Frontal cortex (tissue), 3 donors: ENCODE measurements at regions not wholly inside any gene's neighbourhood (a gene's known extent, or its start where the extent isn't known, plus 50 kb on each side); places are given as distances from the start of the nearest gene placed in this dataset.
"Not testable (repeated sequence)": the region's sequence is repeated elsewhere in the genome, so short reads cannot be mapped to it uniquely, and the experiment has no call there.

Experiments
- DNase-seq, 2 donors: peaks; one replicate each; pipeline ENCODE4 v3.0.0; 2012; ENCODE audit warnings: low spot score in 2 of 2
- FAIRE-seq: peaks from 2 replicates; lab custom pipeline; 2012; peaks lifted over from hg19 to GRCh38; lab: Jason Lieb, UNC
- donor health status: control.
- donor health status: control.
- donor health status: control.

DNA sequence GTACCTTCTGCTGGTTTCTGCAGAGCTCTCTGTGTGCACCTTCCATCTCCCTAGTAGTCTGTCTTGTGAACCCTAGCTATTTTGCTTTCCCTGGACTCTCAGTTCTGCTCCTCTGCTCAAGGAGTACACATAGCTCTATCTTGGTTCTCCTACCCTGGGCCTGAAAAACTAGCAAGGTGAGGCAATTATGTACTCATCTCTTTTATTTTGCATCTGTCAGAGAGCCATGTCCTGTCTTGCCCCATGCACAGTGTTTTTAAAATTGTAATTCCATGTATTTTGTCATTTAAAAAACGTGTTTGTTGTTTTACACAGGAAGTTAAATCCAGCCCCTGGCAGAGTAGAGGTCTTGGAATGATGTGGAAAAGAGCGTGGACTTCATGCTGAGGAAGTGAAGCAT, 684.9 kb upstream of the CPEB2 start:
- FAIRE-seq (no peak), DNase-seq (no peak)

DNA sequence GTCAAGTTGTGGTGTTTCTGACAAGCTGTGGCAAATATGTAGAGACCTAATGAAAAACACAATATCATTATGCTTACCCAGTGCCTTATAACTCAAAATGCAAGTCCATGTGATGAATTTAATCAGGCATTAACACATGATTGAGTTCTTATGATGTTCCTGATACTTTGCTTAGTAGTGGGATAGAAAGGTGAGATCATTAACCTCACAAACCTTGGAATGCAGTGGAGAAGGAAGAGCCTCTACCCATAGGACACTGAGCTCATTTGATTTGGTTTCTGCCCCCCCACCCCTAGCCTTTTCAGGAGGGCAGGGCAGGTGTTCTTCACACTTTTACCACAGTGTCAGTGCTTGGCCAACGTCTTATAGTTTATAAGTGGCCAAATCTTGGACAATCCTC, 683.6 kb upstream of the CPEB2 start:
- no peak for FAIRE-seq
- DNase-seq: no peak

DNA sequence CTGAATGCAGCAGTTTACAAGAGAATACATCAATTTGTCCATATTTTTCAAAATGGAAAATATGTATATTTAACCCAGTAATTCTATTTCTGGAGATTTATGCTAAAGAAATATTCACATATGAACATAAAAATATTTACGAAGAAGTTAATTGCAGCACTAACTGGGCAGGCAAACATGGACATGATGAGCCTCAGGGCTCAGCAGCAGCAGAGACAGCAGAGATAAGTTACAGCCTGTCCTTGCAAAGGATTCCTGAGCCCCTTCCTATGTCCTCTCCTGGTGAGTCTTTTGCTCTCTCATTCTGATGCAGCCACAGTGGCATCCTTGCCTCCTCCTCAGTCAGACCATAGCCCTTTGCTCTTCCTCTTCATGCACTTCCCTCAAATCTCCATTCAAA, 680.6 kb upstream of the CPEB2 start:
- DNase-seq (no peak), FAIRE-seq (no peak)

DNA sequence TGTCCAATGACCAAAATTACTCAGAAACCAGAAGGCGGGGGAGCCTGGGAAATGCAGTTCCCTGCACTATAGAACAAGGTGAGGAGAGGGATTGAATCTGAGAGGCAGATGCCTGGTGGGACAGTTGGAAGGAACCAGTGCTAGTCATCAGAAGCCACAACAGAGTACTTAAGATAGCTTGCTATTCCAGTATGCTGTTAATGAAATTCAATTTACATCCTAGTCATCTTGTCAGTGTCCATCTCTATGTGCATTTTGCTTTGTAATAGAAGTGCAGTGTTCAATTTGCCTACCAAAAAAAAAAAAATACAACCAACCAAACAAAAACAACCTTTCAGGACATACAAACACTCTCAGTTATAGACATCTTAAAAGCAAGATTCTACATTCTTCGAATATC, 679.1 kb upstream of the CPEB2 start:
- FAIRE-seq (no peak), DNase-seq (no peak)

- DNase-seq (no peak), FAIRE-seq (no peak)
These were observed 673.1 kb upstream of the CPEB2 start for GRCh38 chr4:14329228-14329627.

GRCh38 chr4:14333616-14334015, 668.7 kb upstream of the CPEB2 start:
- no peak for FAIRE-seq

GRCh38 chr4:14334166-14334565, 668.1 kb upstream of the CPEB2 start:
- no peak for FAIRE-seq
- DNase-seq: no peak

More at GRCh38 chr4:14333616-14334015, 668.7 kb upstream of the CPEB2 start:
- DNase-seq: no peak

- FAIRE-seq: no peak
- no peak for DNase-seq
These were observed 666.4 kb upstream of the CPEB2 start for GRCh38 chr4:14335872-14336271.

- FAIRE-seq (no peak), DNase-seq (no peak)
These were observed 665.6 kb upstream of the CPEB2 start for GRCh38 chr4:14336656-14337055.

GRCh38 chr4:14337892-14338584, 664.2 kb upstream of the CPEB2 start:
- FAIRE-seq (no peak), DNase-seq (no peak)

DNA sequence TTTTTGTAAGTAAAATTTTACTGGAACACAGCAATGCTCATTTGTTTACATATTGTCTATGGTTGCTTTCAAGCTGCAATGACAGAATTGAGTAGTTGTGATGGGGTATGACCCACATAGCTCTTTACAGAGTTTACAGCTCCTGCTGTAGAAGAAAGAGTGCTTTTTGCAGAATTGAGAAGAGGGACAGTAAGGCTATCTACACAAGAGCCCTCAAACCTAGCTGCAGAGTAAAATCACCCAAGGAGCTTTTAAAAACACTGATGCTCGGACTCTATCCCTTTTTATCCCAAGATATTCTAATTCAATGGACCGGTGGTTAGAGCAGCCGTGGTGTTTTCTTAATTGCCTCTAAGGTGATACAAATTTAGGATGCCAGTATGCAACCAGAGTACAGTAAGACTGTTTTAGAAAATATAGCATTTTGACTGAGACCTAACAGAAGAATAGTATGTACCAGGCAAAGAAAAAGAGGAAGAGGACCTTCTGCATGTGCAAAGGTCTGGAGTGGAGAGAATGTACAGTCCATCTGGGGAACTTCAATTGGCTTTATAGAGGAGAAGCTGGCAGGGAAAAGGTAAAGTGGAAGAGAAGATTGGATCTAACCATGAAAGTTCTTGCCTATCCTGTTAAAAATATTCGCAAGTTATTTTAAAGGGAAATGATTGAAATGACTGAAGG, 663.6 kb upstream of the CPEB2 start:
- FAIRE-seq (no peak), DNase-seq (no peak)

GRCh38 chr4:14339715-14340114, 662.6 kb upstream of the CPEB2 start:
- FAIRE-seq (no peak), DNase-seq (no peak)

GRCh38 chr4:14340321-14340720, 662.0 kb upstream of the CPEB2 start:
- FAIRE-seq (no peak), DNase-seq (no peak)

DNA sequence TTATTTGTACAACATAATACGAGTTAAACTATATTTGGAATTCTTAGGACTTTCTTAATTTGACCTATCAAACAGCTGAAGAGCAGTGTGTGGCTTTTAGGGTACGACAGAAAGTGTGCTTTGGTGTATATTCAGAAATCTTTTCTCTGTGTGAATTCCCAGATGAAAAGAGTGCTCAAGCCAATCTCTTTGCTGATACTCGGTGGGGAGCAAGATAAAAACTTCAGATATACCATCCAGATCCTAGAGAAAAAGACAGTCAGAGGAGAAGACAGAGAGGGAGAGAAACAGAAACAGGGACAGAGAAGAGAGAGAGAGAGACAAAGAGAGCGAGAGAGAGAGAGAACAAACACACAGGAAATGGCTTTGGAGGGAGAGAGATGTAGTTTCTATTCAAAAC, 658.3 kb upstream of the CPEB2 start:
- DNase-seq (no peak), FAIRE-seq (no peak)

DNA sequence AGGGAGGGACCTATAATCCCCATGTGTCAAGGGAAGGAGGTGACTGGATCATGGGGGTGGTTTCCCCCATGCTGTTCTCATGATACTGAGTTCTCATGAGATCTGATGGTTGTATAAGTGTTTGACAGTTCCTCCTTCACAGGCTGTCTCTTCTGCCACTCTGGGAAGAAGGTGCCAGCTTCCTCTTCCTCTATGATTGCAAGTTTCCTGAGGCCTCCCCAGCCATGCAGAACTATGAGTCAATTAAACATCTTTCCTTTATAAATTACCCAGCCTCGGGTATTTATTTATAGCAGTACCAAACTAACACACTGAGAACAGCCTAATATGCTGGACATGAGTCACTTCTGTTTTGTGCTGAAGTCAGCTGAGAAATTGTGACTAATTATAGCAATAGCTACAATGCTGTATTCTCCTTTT, 656.9 kb upstream of the CPEB2 start:
- FAIRE-seq (no peak), DNase-seq (no peak)

DNA sequence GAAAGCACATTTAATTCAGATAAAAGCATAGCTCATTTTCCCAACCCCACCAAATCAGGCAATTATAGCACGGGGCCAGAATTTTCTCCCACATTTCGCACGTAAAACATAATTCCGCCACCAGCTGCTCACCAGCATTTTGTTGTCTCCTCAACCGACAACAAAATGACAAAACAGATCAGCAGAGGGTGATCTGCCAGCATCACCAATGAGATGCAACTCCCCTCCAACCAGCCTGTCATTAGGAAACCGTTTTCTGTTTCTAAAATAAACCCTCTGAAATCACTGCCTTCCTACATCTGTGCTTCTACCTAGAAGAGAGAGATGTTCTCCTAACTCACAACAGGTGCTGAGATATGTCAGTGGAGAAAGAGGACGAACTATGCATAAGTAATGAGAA, 654.8 kb upstream of the CPEB2 start:
- DNase-seq: no peak
- FAIRE-seq: no peak

- FAIRE-seq (no peak), DNase-seq (no peak)
These were observed 653.8 kb upstream of the CPEB2 start for GRCh38 chr4:14348506-14348905.

DNA sequence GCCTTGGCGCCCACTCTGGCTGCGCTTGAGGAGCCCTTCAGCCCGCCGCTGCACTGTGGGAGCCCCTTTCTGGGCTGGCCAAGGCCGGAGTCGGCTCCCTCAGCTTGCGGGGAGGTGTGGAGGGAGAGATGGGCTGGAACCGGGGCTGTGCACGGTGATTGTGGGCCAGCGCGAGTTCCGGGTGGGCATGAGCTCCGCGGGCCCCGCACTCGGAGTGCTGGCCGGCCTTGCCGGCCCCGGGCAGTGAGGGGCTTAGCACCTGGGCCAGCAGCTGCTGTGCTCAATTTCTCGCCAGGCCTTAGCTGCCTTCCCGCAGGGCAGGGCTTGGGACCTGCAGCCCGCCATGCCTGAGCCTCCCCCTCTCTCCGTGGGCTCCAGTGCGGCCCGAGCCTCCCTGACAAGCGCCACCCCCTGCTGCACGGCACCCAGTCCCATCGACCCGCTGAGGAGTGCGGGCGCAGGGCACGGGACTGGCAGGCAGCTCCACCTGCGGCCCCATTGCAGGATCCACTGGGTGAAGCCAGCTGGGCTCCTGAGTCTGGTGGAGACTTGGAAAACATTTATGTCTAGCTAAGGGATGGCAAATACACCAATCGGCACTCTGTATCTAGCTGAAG, 643.6 kb upstream of the CPEB2 start:
- not testable (repeated sequence) for FAIRE-seq

DNA sequence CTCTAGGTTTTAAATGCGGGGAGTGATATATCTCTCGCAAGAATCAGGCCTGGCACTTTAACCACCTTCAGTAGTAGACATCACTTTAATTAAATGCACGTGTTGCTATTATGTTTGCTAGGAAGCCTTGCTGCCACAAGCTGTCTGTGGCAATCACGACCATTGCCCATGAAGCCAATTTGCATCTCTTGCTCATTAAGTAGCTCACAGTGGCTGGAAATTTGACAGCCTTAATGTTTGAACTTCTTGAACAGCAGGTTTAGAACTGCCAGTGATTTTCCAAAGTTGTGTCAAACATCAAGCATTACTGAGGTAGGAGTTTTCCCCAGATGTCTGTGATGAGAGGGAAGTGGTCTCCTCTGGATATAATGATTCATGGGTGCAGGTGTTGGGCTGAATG, 642.3 kb upstream of the CPEB2 start:
- DNase-seq (no peak), FAIRE-seq (no peak)

More for the DNA sequence above, 643.6 kb upstream of the CPEB2 start:
- DNase-seq: not testable (repeated sequence)

DNA sequence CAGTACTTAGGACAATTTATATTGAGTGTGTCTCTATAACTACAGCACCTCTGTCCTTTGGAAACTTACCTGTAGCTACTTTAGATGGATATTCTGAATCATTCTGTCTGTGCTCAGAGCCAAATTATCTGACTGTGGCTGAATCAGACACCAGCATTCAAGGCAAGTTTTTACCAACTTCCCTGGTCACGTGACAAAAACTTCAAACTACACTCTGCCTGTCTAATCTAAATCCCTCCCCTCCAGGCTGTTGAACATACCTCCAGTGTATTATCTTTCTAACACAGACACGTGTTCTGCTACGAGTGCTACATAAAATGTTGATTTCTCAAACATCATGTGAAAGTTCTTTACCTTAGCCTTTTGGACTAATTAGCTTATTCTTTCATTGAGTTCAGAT, 641.2 kb upstream of the CPEB2 start:
- DNase-seq (no peak), FAIRE-seq (no peak)

GRCh38 chr4:14362385-14362784, 639.9 kb upstream of the CPEB2 start:
- DNase-seq (no peak), FAIRE-seq (no peak)
